Gastrocnemius medialis (tissue), 4 donors: ENCODE measurements at regions not wholly inside any gene's neighbourhood (a gene's known extent, or its start where the extent isn't known, plus 50 kb on each side); places are given as distances from the start of the nearest gene placed in this dataset.

Experiments
- ATAC-seq, 2 donors: fragments of 150-250 bp; one replicate each; pipeline ENCODE4 v1.9.1; 2016
- DNase-seq, 2 donors: peaks; one replicate each; pipeline ENCODE4 v3.0.0-alpha.2; 2019
- H3K27ac ChIP-seq, 4 donors: fragments of 200-600 bp; sonication (generic); 1 replicate in 1 of 4; 2 replicates in 3 of 4; pipeline ENCODE4 v1.5.1; 2016 to 2018; ENCODE audit warnings: mild to moderate bottlenecking in 2 of 4, moderate library complexity in 1 of 4
- H3K27me3 ChIP-seq, 3 donors: fragments of 200-600 bp; sonication (generic) in 2 of 3; 1 replicate in 1 of 3; 2 replicates in 2 of 3; pipeline versions ENCODE4 v1.5.1 to v1.6.0; 2016 to 2019; ENCODE audit warnings: mild to moderate bottlenecking in 1 of 3, moderate library complexity in 1 of 3
- H3K36me3 ChIP-seq, 2 donors: fragments of 200-600 bp; sonication (generic) in 1 of 2; one replicate each; pipeline ENCODE4 v1.5.1; 2017 to 2018
- H3K4me1 ChIP-seq, 2 donors: fragments of 200-600 bp; sonication (generic) in 1 of 2; one replicate each; pipeline ENCODE4 v1.5.1; 2016 to 2017; ENCODE audit warnings: mild to moderate bottlenecking in 2 of 2
- H3K4me3 ChIP-seq, 4 donors: fragments of 200-600 bp; sonication (generic) in 3 of 4; 1 replicate in 1 of 4; 2 replicates in 3 of 4; pipeline ENCODE4 v1.5.1; 2016 to 2019; ENCODE audit warnings: mild to moderate bottlenecking in 2 of 4
- H3K9me3 ChIP-seq, 3 donors: fragments of 200-600 bp; sonication (generic) in 2 of 3; 1 replicate in 1 of 3; 2 replicates in 2 of 3; pipeline ENCODE4 v1.5.1; 2016 to 2019
- CTCF ChIP-seq, 5 experiments: fragments of 450-650 bp in 3 of 5; fragments of 200-600 bp in 2 of 5; sonication (generic) in 2 of 5; IDR thresholded peaks in 4 of 5; conservative IDR thresholded peaks in 1 of 5; 1 replicate in 4 of 5; 2 replicates in 1 of 5; pipeline ENCODE4 v1.5.1; 2016 to 2019; ENCODE audit warnings: antibody characterized with exemption in 5 of 5, mild to moderate bottlenecking in 3 of 5, moderate library complexity in 3 of 5
- POLR2A ChIP-seq, 2 donors: fragments of 450-650 bp; IDR thresholded peaks; one replicate each; pipeline ENCODE4 v1.6.1; 2017; ENCODE audit warnings: antibody characterized with exemption in 2 of 2, mild to moderate bottlenecking in 2 of 2, moderate library complexity in 2 of 2
- in situ Hi-C, 4 donors: fragments of 200-750 bp; cut with MboI; loops; one replicate each; pipeline versions ENCODE4 v1.15.0 to v1.8.0; 2017; ENCODE audit warnings: low sequenced_read_pairs in 4 of 4
- intact Hi-C: fragments of 100-400 bp; cut with DNase I; formaldehyde crosslinking; loops from one replicate; pipeline ENCODE4 v1.15.1; 2023; ENCODE audit warnings: low total_unique reads

- no peak overlapping the region for H3K27ac ChIP-seq
- no peaks in the 10 kb centered on the region for H3K36me3 ChIP-seq
- no peak for ATAC-seq
- H3K27me3 ChIP-seq: no peaks in the 10 kb centered on the region
- intact Hi-C loops: no loop called here
- H3K4me1 ChIP-seq: no peaks in the 10 kb centered on the region
- H3K4me3 ChIP-seq: no peak overlapping the region
- in situ Hi-C loops: no loop called here
- DNase-seq: no peak
- H3K9me3 ChIP-seq: no peaks in the 10 kb centered on the region
- TF ChIP-seq CTCF (IDR thresholded peaks at IDR 0.05 in 4 of 5, conservative IDR thresholded peaks at IDR 0.05 in 1 of 5) (no peak), POLR2A (IDR thresholded peaks at IDR 0.05) (no peak)
Observed at GRCh38 chr2:175631245-175631623, 370.8 kb downstream of the LNPK start.

GRCh38 chr2:175630280-175631244, 371.5 kb downstream of the LNPK start:
- DNase-seq: no peak
- in situ Hi-C loops (no loop called here), intact Hi-C loops (no loop called here)
- no peaks in the 10 kb centered on the region for H3K9me3 ChIP-seq
- no peaks in the 10 kb centered on the region for H3K4me1 ChIP-seq
- no peaks in the 10 kb centered on the region for H3K36me3 ChIP-seq
- no peaks in the 10 kb centered on the region for H3K27me3 ChIP-seq
- no peak overlapping the region for H3K27ac ChIP-seq
- H3K4me3 ChIP-seq: no peak overlapping the region
- ATAC-seq: no peak
- no peak for TF ChIP-seq POLR2A (IDR thresholded peaks at IDR 0.05)
- TF ChIP-seq CTCF (IDR thresholded peaks at IDR 0.05 in 4 of 5, conservative IDR thresholded peaks at IDR 0.05 in 1 of 5): no peak

- no peak for ATAC-seq
- TF ChIP-seq CTCF (IDR thresholded peaks at IDR 0.05 in 4 of 5, conservative IDR thresholded peaks at IDR 0.05 in 1 of 5) (no peak), POLR2A (IDR thresholded peaks at IDR 0.05) (no peak)
- Histone ChIP-seq H3K4me3 (no peak overlapping the region), H3K27me3 (no peaks in the 10 kb centered on the region), H3K36me3 (no peaks in the 10 kb centered on the region), H3K9me3 (no peaks in the 10 kb centered on the region), H3K27ac (no peak overlapping the region), H3K4me1 (no peaks in the 10 kb centered on the region)
- DNase-seq: no peak
- intact Hi-C loops: no loop called here
- in situ Hi-C loops: no loop called here
Observed at GRCh38 chr2:175628243-175628642, 373.8 kb downstream of the LNPK start.

- no peaks in the 10 kb centered on the region for H3K36me3 ChIP-seq
- no peaks in the 10 kb centered on the region for H3K9me3 ChIP-seq
- no peaks in the 10 kb centered on the region for H3K27me3 ChIP-seq
- in situ Hi-C loops: no loop called here
- H3K4me3 ChIP-seq: no peak overlapping the region
- intact Hi-C loops: no loop called here
- no peak for ATAC-seq
- no peak for DNase-seq
- no peak overlapping the region for H3K27ac ChIP-seq
- no peaks in the 10 kb centered on the region for H3K4me1 ChIP-seq
- TF ChIP-seq CTCF (IDR thresholded peaks at IDR 0.05 in 4 of 5, conservative IDR thresholded peaks at IDR 0.05 in 1 of 5) (no peak), POLR2A (IDR thresholded peaks at IDR 0.05) (no peak)
Observed at GRCh38 chr2:175627405-175627804, 374.7 kb downstream of the LNPK start.
